Endothelial cell of umbilical vein (primary cell): ENCODE measurements at regions not wholly inside any gene's neighbourhood (a gene's known extent, or its start where the extent isn't known, plus 50 kb on each side); places are given as distances from the start of the nearest gene placed in this dataset.

ENCODE experiments used
- BruUV-seq: library from RNA; stranded (reverse); fragments of 400-500 nt; replicated peaks from 2 replicates; lab custom pipeline; 2021; lab: Mats Ljungman, UMichigan
- CTCF ChIA-PET: fragments of 300-600, 350-600 bp; sonication (Branson Sonifier 250); formaldehyde crosslinking; loops from one replicate; lab custom pipeline; 2021; ENCODE audit warnings: antibody characterized with exemption, inconsistent platforms; lab: Charles Lee
- POLR2A ChIA-PET: fragments of 300-600, 350-600 bp; sonication (Branson Sonifier 250); formaldehyde crosslinking; loops from one replicate; lab custom pipeline; 2021; ENCODE audit warnings: antibody characterized with exemption, inconsistent platforms; lab: Charles Lee
- DNase-seq: peaks from one replicate; pipeline ENCODE4 v3.0.0-alpha.2; 2011; ENCODE audit warnings: low read depth, low spot score
- FAIRE-seq: peaks from 2 replicates; lab custom pipeline; 2011; peaks lifted over from hg19 to GRCh38; lab: Jason Lieb, UNC
- H2AFZ ChIP-seq: 2 replicates; pipeline ENCODE4 v1.6.0; 2012; ENCODE audit warnings: low read depth, low read length, control low read depth, inconsistent platforms
- H3K27ac ChIP-seq: 2 replicates; pipeline ENCODE4 v1.5.1; 2011; ENCODE audit warnings: low read depth, mild to moderate bottlenecking, control low read depth, low read length, moderate library complexity; ENCODE audit not compliant: insufficient read depth
- H3K27me3 ChIP-seq, 2 experiments: 2 replicates each; pipeline versions ENCODE4 v1.6.0 to v1.6.1; 2011; ENCODE audit warnings: low read length in 2 of 2, mixed read lengths in 1 of 2; ENCODE audit not compliant: control insufficient read depth in 2 of 2, insufficient read depth in 2 of 2
- H3K36me3 ChIP-seq, 2 experiments: 2 replicates in 1 of 2; 3 replicates in 1 of 2; pipeline ENCODE4 v1.5.1; 2011; ENCODE audit warnings: low read length in 2 of 2, mild to moderate bottlenecking in 1 of 2, moderate library complexity in 1 of 2; ENCODE audit not compliant: control insufficient read depth in 2 of 2, insufficient read depth in 2 of 2; ENCODE audit errors: extremely low read depth in 1 of 2
- H3K4me1 ChIP-seq: 3 replicates; pipeline ENCODE4 v1.5.1; 2011; ENCODE audit warnings: mild to moderate bottlenecking, low read length; ENCODE audit not compliant: control insufficient read depth, insufficient read depth; ENCODE audit errors: extremely low read depth
- H3K4me2 ChIP-seq: 2 replicates; pipeline ENCODE4 v1.6.1; 2011; ENCODE audit warnings: low read length, control low read depth, mixed read lengths; ENCODE audit not compliant: insufficient read depth
- H3K4me3 ChIP-seq, 3 experiments: fragments of 200-600 bp in 1 of 3; sonication (generic), shearing (Covaris generic) in 1 of 3; replicated peaks in 1 of 3; 2 replicates each; pipeline ENCODE4 v1.5.1; 2011 to 2016; ENCODE audit warnings: control low read depth in 3 of 3, low read length in 3 of 3, mild to moderate bottlenecking in 2 of 3, inconsistent platforms in 1 of 3, low read depth in 1 of 3, moderate library complexity in 1 of 3; ENCODE audit not compliant: insufficient read depth in 1 of 3
- H3K79me2 ChIP-seq: 2 replicates; pipeline ENCODE4 v1.6.0; 2012; ENCODE audit warnings: low read length, inconsistent platforms; ENCODE audit not compliant: control insufficient read depth, insufficient read depth
- H3K9ac ChIP-seq: replicated peaks from 2 replicates; pipeline ENCODE3; 2011; ENCODE audit warnings: low read length, control low read depth; ENCODE audit not compliant: insufficient read depth; ENCODE audit errors: extremely low read depth
- H3K9me1 ChIP-seq: replicated peaks from 3 replicates; pipeline ENCODE4 v1.6.0; 2011; ENCODE audit warnings: mild to moderate bottlenecking, low read length; ENCODE audit not compliant: control insufficient read depth, insufficient read depth; ENCODE audit errors: extremely low read depth
- H3K9me3 ChIP-seq: replicated peaks from 2 replicates; pipeline ENCODE4 v1.5.1; 2012; ENCODE audit warnings: low read length, inconsistent platforms; ENCODE audit not compliant: control insufficient read depth, insufficient read depth
- H4K20me1 ChIP-seq: replicated peaks from 2 replicates; pipeline ENCODE3; 2011; ENCODE audit warnings: mild to moderate bottlenecking, low read length; ENCODE audit not compliant: control insufficient read depth, insufficient read depth; ENCODE audit errors: extremely low read depth
- CTCF ChIP-seq, 2 donors: IDR thresholded peaks; 1 replicate in 1 of 2; 2 replicates in 1 of 2; pipeline ENCODE4 v1.5.1; 2011; ENCODE audit warnings: low read length in 2 of 2, mild to moderate bottlenecking in 2 of 2, moderate library complexity in 2 of 2, control low read depth in 1 of 2, inconsistent platforms in 1 of 2, low read depth in 1 of 2; ENCODE audit not compliant: insufficient read depth in 1 of 2; ENCODE audit errors: extremely low read depth in 1 of 2
- EZH2 ChIP-seq: IDR thresholded peaks from 2 replicates; pipeline ENCODE4 v1.6.1; 2012; ENCODE audit warnings: borderline replicate concordance, low read depth, mild to moderate bottlenecking, moderate library complexity, low read length, inconsistent platforms; ENCODE audit not compliant: severe bottlenecking
- FOS ChIP-seq: IDR thresholded peaks from 2 replicates; pipeline ENCODE4 v1.6.1; 2011; ENCODE audit warnings: mild to moderate bottlenecking, low read length, moderate library complexity, borderline replicate concordance; ENCODE audit not compliant: insufficient read depth
- GATA2 ChIP-seq: IDR thresholded peaks from 2 replicates; pipeline ENCODE4 v1.7.0; 2011; ENCODE audit warnings: low read depth, mild to moderate bottlenecking, moderate library complexity, mixed read lengths, low read length; ENCODE audit not compliant: insufficient read length, insufficient read depth
- JUN ChIP-seq: IDR thresholded peaks from 2 replicates; pipeline ENCODE4 v1.6.1; 2011; ENCODE audit warnings: borderline replicate concordance, low read depth; ENCODE audit not compliant: insufficient read length, insufficient read depth
- MYC ChIP-seq: IDR thresholded peaks from one replicate; pipeline ENCODE4 v1.6.1; 2011; ENCODE audit warnings: mild to moderate bottlenecking, low read depth, low read length
- POLR2A ChIP-seq: IDR thresholded peaks from 2 replicates; pipeline ENCODE4 v1.6.1; 2012; ENCODE audit warnings: low read depth, mild to moderate bottlenecking, control low read depth, low read length
- POLR2AphosphoS5 ChIP-seq: IDR thresholded peaks from 2 replicates; pipeline ENCODE4 v1.6.1; 2012; ENCODE audit warnings: low read depth, mild to moderate bottlenecking, control low read depth, low read length, moderate library complexity; ENCODE audit not compliant: insufficient read depth
- dilution Hi-C: fragments of 300-500 bp; cut with MboI; formaldehyde crosslinking; loops from one replicate; pipeline ENCODE4 v1.15.0; 2019; ENCODE audit warnings: low sequenced_read_pairs; ENCODE audit not compliant: extremely low pct_ligation_motif_present
- intact Hi-C: fragments of 100-400 bp; cut with micrococcal nuclease; formaldehyde crosslinking; loops from one replicate; pipeline ENCODE4 v1.10.0; 2022
- TF ChIP-seq, protein P1 (sequence below): IDR thresholded peaks from 2 replicates; pipeline ENCODE4 v1.6.1; 2011; ENCODE audit not compliant: insufficient read depth, insufficient read length

- Histone ChIP-seq H4K20me1 (no peaks in the 10 kb centered on the region), H3K79me2 (no peaks in the 10 kb centered on the region), H3K9me3 (no peaks in the 10 kb centered on the region), H3K4me2 (no peak overlapping the region), H2AFZ (no peak overlapping the region), H3K27ac (no peak overlapping the region), H3K9me1 (no peaks in the 10 kb centered on the region), H3K27me3 (no peaks in the 10 kb centered on the region), H3K9ac (no peak overlapping the region), H3K4me3 (no peak overlapping the region), H3K4me1 (peaks cover 35% of the 10 kb centered on the region), H3K36me3 (no peaks in the 10 kb centered on the region)
- TF ChIP-seq JUN (no peak), MYC (no peak), FOS (no peak), POLR2A (no peak), GATA2 (no peak)
- TF ChIP-seq, protein P1, sequence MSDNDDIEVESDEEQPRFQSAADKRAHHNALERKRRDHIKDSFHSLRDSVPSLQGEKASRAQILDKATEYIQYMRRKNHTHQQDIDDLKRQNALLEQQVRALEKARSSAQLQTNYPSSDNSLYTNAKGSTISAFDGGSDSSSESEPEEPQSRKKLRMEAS: no peak
- dilution Hi-C loops: no loop called here
- FAIRE-seq: no peak
- DNase-seq: no peak
- no TSS peak for BruUV-seq
- ChIA-PET POLR2A (no interaction called here), CTCF (no interaction called here)
- intact Hi-C loops: loop anchor here (5.0 to 10.0 kb wide), 3 partner anchors 278 to 622 kb away; no protein-coding TSS in a partner anchor
These were observed 262.0 kb downstream of the FOXO1 start for GRCh38 chr13:40404407-40404806.

DNA sequence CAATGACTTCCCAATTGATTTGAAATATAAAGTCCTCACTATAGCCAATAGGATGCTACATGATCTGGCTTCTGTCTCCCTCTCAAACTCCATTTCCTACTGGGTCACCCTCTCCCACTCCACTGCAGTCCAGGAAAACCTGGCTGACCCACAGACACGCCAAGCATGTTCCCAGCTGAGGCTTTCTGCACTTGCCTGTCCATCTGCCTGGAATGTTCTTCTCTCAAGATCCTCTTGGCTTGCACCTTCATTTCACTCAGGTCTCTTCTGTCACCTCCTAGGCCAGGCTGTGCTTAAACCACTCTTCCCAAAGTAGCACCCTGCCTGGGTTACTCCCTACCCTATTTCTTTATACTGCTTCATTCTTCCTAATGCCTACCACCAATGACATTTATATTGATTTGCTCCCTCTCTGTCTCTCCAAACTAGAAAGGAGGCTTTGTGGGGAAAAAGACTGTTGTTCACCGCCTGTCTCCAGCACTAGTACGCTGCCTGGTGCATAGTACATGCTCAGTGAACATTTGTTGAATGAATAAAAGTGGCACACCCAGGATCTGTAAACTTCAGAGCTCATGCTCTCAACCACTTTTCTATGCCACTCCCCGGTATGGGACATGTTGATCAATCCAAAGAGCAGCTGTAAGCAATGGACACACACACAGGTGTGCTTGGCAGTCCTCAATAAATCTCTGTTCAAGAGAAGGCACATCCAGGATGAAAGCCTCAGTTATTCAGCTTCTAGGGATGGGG, 261.3 kb downstream of the FOXO1 start:
- Histone ChIP-seq H3K9me1 (no peaks in the 10 kb centered on the region), H3K36me3 (no peaks in the 10 kb centered on the region), H3K79me2 (no peaks in the 10 kb centered on the region), H3K9ac (no peak overlapping the region), H3K4me1 (peaks cover 35% of the 10 kb centered on the region), H3K27ac (no peak overlapping the region), H4K20me1 (no peaks in the 10 kb centered on the region), H3K4me3 (no peak overlapping the region), H2AFZ (no peak overlapping the region), H3K9me3 (no peaks in the 10 kb centered on the region), H3K27me3 (no peaks in the 10 kb centered on the region), H3K4me2 (no peak overlapping the region)
- TF ChIP-seq CTCF (IDR thresholded peaks at IDR 0.05; ENCODE audit: extremely low read depth in 1 of 2, insufficient read depth in 1 of 2, low read depth in 1 of 2, low read length in 2 of 2) (no peak), JUN (no peak), FOS (no peak), EZH2 (no peak), POLR2AphosphoS5 (no peak), POLR2A (no peak), GATA2 (no peak), MYC (no peak)
- TF ChIP-seq, protein P1: no peak
- DNase-seq: no peak
- BruUV-seq: no TSS peak
- dilution Hi-C loops: no loop called here
- ChIA-PET CTCF (no interaction called here), POLR2A (no interaction called here)
- intact Hi-C loops: loop anchor here (5.0 to 10.0 kb wide), 3 partner anchors 277 to 623 kb away; no protein-coding TSS in a partner anchor
- FAIRE-seq: no peak
